NT2/D1 (cell line): ENCODE measurements at regions not wholly inside any gene's neighbourhood (a gene's known extent, or its start where the extent isn't known, plus 50 kb on each side); places are given as distances from the start of the nearest gene placed in this dataset.
"Not testable (repeated sequence)": the region's sequence is repeated elsewhere in the genome, so short reads cannot be mapped to it uniquely, and the experiment has no call there.

Source experiments
- SUZ12 ChIP-seq: IDR thresholded peaks from 2 replicates; pipeline ENCODE4 v1.6.1; 2011; ENCODE audit not compliant: insufficient read length, insufficient read depth; ENCODE audit errors: extremely low read depth
- ZNF274 ChIP-seq: IDR thresholded peaks from 2 replicates; pipeline ENCODE4 v1.6.1; 2011; ENCODE audit warnings: mild to moderate bottlenecking, low read depth, low read length

DNA sequence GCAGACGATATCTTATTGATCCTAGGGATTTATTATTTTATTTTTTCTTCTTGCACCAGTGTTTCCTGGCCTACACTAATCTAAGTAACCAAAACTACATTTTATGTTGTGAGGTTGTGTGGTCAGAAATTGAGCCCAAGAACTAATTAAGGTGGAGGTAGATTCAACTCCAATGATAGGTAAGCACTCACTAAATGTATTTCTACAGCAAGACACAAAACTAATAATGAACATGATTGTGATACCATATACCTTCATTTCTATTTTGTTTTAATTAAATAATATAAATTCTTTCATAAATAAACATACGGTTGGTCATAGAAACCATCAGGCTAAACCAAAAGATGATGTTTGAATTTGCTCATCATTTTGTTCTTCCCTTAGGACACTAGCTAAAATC is 319.0 kb downstream of the PCDH11X start:
- not testable (repeated sequence) for TF ChIP-seq ZNF274, SUZ12
